Stomach (tissue), 8 donors: ENCODE measurements at regions not wholly inside any gene's neighbourhood (a gene's known extent, or its start where the extent isn't known, plus 50 kb on each side); places are given as distances from the start of the nearest gene placed in this dataset.

ENCODE experiments used
- DNase-seq, 2 donors: peaks; one replicate each; pipeline versions ENCODE4 v3.0.0 to v3.0.0-alpha.2; 2013 to 2019
- H3K27ac ChIP-seq, 5 donors: fragments of 200-600 bp in 4 of 5; sonication (generic) in 4 of 5; one replicate each; pipeline ENCODE4 v1.5.1; 2013 to 2019; ENCODE audit warnings: mild to moderate bottlenecking in 1 of 5, moderate library complexity in 1 of 5
- H3K27me3 ChIP-seq, 3 donors: fragments of 200-600 bp; sonication (generic); one replicate each; pipeline ENCODE4 v1.5.1; 2017 to 2019; ENCODE audit warnings: mixed run types in 1 of 3
- H3K36me3 ChIP-seq, 4 donors: fragments of 200-600 bp; sonication (generic); 1 replicate in 3 of 4; 2 replicates in 1 of 4; pipeline ENCODE4 v1.5.1; 2016 to 2019
- H3K4me1 ChIP-seq, 4 donors: fragments of 200-600 bp; sonication (generic); one replicate each; pipeline ENCODE4 v1.5.1; 2016 to 2019
- H3K4me3 ChIP-seq, 4 donors: fragments of 200-600 bp; sonication (generic) in 3 of 4; one replicate each; pipeline ENCODE4 v1.5.1; 2016 to 2019; ENCODE audit warnings: mild to moderate bottlenecking in 1 of 4
- H3K9me3 ChIP-seq, 4 donors: fragments of 200-600 bp; sonication (generic); one replicate each; pipeline ENCODE4 v1.5.1; 2016 to 2019
- CTCF ChIP-seq, 7 experiments: fragments of 450-650 bp in 4 of 7; fragments of 200-600 bp in 3 of 7; sonication (generic) in 3 of 7; IDR thresholded peaks; one replicate each; pipeline ENCODE4 v1.5.1; 2016 to 2019; ENCODE audit warnings: antibody characterized with exemption in 7 of 7, control low read depth in 2 of 7, mild to moderate bottlenecking in 1 of 7
- EP300 ChIP-seq: sonication (generic); formaldehyde crosslinking; IDR thresholded peaks from one replicate; pipeline ENCODE4 v1.6.1; 2017; ENCODE audit warnings: antibody characterized with exemption
- POLR2A ChIP-seq, 4 donors: fragments of 450-650 bp; IDR thresholded peaks; one replicate each; pipeline ENCODE4 v1.6.1; 2016; ENCODE audit warnings: antibody characterized with exemption in 4 of 4, control low read depth in 2 of 4, mild to moderate bottlenecking in 1 of 4, moderate library complexity in 1 of 4
- POLR2AphosphoS5 ChIP-seq, 3 donors: sonication (generic); formaldehyde crosslinking; IDR thresholded peaks; one replicate each; pipeline ENCODE4 v1.6.1; 2016; ENCODE audit warnings: antibody characterized with exemption in 3 of 3
- WGBS, 5 donors: extraction: QIAGEN DNeasy Blood & Tissue Kit in 3 of 5; methylation state at CpG; one replicate each; pipeline versions ENCODE4 v1.1.5 to v1.1.7; 2013 to 2018; 5-methylcytosine and 5-hydroxymethylcytosine counted together
- intact Hi-C: fragments of 100-400 bp; cut with DNase I; formaldehyde crosslinking; loops from one replicate; pipeline ENCODE4 v1.15.1; 2023; ENCODE audit warnings: low total_unique reads
- donor health status: healthy with polysubstance abuse.
- donor health status: Bipolar disorder and iron deficiency.
- donor health status: healthy.

DNA sequence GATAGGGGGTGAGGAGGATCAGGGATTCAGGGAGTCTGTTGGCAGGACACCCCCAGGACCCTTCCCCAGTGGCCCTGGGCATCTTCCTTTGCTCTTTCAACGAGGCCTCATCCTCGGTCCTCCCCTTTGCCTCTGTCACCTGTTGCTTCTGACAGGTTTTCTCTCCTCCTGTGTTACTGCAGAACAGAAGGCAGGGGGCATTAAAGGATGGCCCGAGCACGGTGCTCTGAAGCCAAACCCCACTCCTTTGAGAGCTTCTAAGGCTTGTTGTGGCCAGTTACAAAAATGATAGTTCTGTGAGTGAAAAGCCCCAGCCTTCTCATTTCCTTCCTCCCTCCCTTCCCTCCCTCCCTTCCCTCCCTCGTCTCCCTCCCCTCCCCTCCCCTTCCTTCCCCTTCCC lies 82.5 kb downstream of the THNSL2 start:
- TF ChIP-seq CTCF (IDR thresholded peaks at IDR 0.05) (no peak), EP300 (no peak)
- no peak overlapping the region for H3K4me3 ChIP-seq
- intact Hi-C loops: no loop called here
- 26 to 45% (median 38%) methylated on average over 4 to 5 of the region's 5 CpGs for WGBS, 5 donors
- H3K9me3 ChIP-seq: no peaks in the 10 kb centered on the region
- DNase-seq: no peak
- no peaks in the 10 kb centered on the region for H3K4me1 ChIP-seq
- H3K27ac ChIP-seq: no peak overlapping the region
- no peaks in the 10 kb centered on the region for H3K36me3 ChIP-seq
- peaks cover 0 to 12% (median 0%) of the 10 kb centered on the region in 3 donors for H3K27me3 ChIP-seq

DNA sequence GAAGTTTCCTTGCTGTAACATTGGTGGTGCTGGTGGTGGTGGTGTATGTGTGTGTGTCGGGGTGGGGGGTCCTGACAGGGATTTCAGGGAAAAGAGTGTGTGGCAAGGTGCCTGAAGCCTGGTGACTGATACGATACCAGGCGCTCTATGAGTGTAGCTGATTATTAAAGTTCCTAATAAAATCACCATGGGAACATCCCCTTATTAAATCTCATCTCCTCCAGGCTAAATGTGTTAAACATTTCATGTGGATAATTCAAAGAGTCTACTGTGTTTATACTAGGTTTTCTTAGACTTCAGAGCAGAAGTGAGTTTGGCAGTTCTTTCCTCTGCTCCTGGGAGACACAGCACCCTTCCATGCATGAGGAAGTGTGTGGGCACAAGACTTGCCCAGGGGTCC lies 82.0 kb downstream of the THNSL2 start:
- TF ChIP-seq CTCF (IDR thresholded peaks at IDR 0.05) (no peak), POLR2A (IDR thresholded peaks at IDR 0.05) (no peak), POLR2AphosphoS5 (IDR thresholded peaks at IDR 0.05) (no peak), EP300 (no peak)
- 79 to 91% (median 90%) methylated on average over 3 of the region's 3 CpGs for WGBS, 5 donors
- H3K4me1 ChIP-seq: no peaks in the 10 kb centered on the region
- H3K36me3 ChIP-seq: no peaks in the 10 kb centered on the region
- DNase-seq: no peak
- intact Hi-C loops: no loop called here
- no peak overlapping the region for H3K4me3 ChIP-seq
- H3K27me3 ChIP-seq: peaks cover 0 to 12% (median 0%) of the 10 kb centered on the region in 3 donors
- H3K9me3 ChIP-seq: no peaks in the 10 kb centered on the region
- no peak overlapping the region for H3K27ac ChIP-seq

DNA sequence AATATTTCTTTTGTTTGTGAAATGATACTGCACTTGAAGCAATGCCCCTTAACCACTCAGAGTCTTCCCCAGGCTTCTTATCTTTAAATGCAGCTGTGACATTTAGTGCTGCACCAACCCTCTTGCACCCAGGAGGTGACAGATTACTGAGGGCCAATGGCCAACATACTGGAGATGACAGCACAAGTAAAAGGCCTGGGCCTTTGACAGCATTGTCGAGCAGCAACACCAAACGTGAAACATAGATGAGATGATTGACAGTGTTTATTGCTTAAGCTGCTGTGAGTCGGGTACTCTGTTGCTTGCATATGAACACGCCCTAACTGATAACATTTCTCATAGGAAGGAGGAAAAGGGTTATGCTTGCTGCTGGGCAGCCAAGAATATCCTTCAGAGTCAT lies 80.3 kb downstream of the THNSL2 start:
- WGBS, 5 donors: 32 to 49% (median 40%) methylated on average over 4 of the region's 4 CpGs
- no peaks in the 10 kb centered on the region for H3K9me3 ChIP-seq
- H3K4me1 ChIP-seq: no peaks in the 10 kb centered on the region
- no peak for DNase-seq
- no peak overlapping the region for H3K4me3 ChIP-seq
- H3K27me3 ChIP-seq: peaks cover 0 to 12% (median 0%) of the 10 kb centered on the region in 3 donors
- H3K27ac ChIP-seq: no peak overlapping the region
- no peaks in the 10 kb centered on the region for H3K36me3 ChIP-seq
- intact Hi-C loops: no loop called here
- TF ChIP-seq POLR2A (IDR thresholded peaks at IDR 0.05) (no peak), EP300 (no peak), CTCF (IDR thresholded peaks at IDR 0.05) (no peak), POLR2AphosphoS5 (IDR thresholded peaks at IDR 0.05) (no peak)

- peaks cover 0 to 12% (median 0%) of the 10 kb centered on the region in 3 donors for H3K27me3 ChIP-seq
- no peaks in the 10 kb centered on the region for H3K36me3 ChIP-seq
- no peaks in the 10 kb centered on the region for H3K4me1 ChIP-seq
- 71 to 79% (median 74%) methylated on average over 5 of the region's 5 CpGs for whole genome bisulfite sequencing, 5 donors
- peaks cover 0 to 17% (median 3%) of the 10 kb centered on the region in 4 donors for H3K9me3 ChIP-seq
- intact Hi-C loops: no loop called here
- H3K4me3 ChIP-seq: no peak overlapping the region
- no peak overlapping the region for H3K27ac ChIP-seq
- DNase-seq: no peak
- TF ChIP-seq CTCF (IDR thresholded peaks at IDR 0.05): no peak
- no peak for TF ChIP-seq POLR2A (IDR thresholded peaks at IDR 0.05)
- no peak for TF ChIP-seq POLR2AphosphoS5 (IDR thresholded peaks at IDR 0.05)
- no peak for TF ChIP-seq EP300
Observed at GRCh38 chr2:88248280-88248828, 78.2 kb downstream of the THNSL2 start.
